ENCODE measurements at regions not wholly inside any gene's neighbourhood (a gene's known extent, or its start where the extent isn't known, plus 50 kb on each side); places are given as distances from the start of the nearest gene placed in this dataset.
A peak's percentile ranks its signal among the peaks of the same experiment; 100 is the strongest.

DNA sequence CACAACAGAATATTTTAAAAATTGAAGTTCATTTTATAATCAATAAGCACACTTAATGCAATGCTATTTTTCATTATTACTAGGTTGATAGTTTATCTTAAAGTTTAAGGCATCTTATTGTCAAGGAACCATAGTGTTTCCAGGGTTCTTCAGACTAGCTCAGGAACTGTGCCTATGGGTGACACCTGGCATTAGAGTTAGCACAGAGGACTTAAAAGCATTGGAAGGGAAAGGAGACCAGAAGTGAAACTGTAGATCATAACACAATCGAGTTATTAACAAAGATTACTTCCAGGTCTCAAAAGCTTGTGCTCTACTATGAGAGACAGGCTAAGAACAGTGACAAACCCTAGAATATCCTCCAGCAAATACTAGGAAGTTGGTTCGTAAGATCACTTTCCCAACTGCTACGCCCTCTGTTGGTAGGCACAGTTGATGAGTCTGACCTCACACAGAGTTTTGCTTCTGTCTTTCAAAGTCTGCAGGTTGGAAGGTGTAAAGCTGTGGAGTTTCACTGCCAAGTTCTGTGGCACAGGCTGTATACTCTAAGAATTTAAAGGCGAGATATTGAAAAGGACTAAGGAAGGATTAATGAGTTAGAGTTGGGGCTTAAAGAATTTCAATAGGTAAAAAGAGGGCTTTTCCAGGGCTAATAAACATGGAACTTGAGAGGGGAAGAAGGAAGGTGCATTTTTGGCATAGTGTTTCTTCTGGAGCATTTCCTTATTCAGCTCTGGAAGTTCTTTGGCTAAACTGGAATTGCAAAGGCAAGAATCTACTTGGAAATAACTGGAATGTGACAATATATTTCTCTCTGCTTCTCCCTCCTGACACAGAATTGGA lies 531.3 kb upstream of the JAG1 start (continued):
- TF ChIP-seq ZNF431 (CRISPR knock-in tag; IDR thresholded peaks at IDR 0.05; ENCODE audit: borderline replicate concordance, low read depth) (no peak), SOX13 (IDR thresholded peaks at IDR 0.05) (no peak), SOX13 (CRISPR knock-in tag; conservative IDR thresholded peaks at IDR 0.05 in 1 of 2, IDR thresholded peaks at IDR 0.05 in 1 of 2) (no peak; a peak in 1 of 4 replicates), RFX5 (IDR thresholded peaks at IDR 0.05; ENCODE audit: low read depth, low read length) (no peak), MXD4 (CRISPR knock-in tag; IDR thresholded peaks at IDR 0.05) (no peak), SP5 (CRISPR knock-in tag; IDR thresholded peaks at IDR 0.05; ENCODE audit: borderline replicate concordance, low read depth) (no peak), IRF2 (CRISPR knock-in tag; IDR thresholded peaks at IDR 0.05) (no peak; the same call in 1 of the 2 replicates), REL (CRISPR knock-in tag; conservative IDR thresholded peaks at IDR 0.05) (no peak), ZFP90 (CRISPR knock-in tag; IDR thresholded peaks at IDR 0.05; ENCODE audit: borderline replicate concordance) (no peak), SOX5 (CRISPR knock-in tag; IDR thresholded peaks at IDR 0.05; ENCODE audit: borderline replicate concordance) (no peak), ZNF18 (CRISPR knock-in tag; IDR thresholded peaks at IDR 0.05; ENCODE audit: insufficient replicate concordance) (no peak), GABPB1 (CRISPR knock-in tag; IDR thresholded peaks at IDR 0.05) (peak; percentile 36; the same call in 1 of the 2 replicates), DZIP1 (CRISPR knock-in tag; IDR thresholded peaks at IDR 0.05) (no peak), ZSCAN29 (CRISPR knock-in tag; conservative IDR thresholded peaks at IDR 0.05) (no peak), ZC3H13 (CRISPR knock-in tag; IDR thresholded peaks at IDR 0.05) (no peak), ZNF644 (CRISPR knock-in tag; IDR thresholded peaks at IDR 0.05; ENCODE audit: low read depth) (no peak), SP1 (IDR thresholded peaks at IDR 0.05) (no peak), SP1 (CRISPR knock-in tag; IDR thresholded peaks at IDR 0.05) (no peak), ZNF746 (CRISPR knock-in tag; IDR thresholded peaks at IDR 0.05) (no peak)
- TF ChIP-seq, protein P1, sequence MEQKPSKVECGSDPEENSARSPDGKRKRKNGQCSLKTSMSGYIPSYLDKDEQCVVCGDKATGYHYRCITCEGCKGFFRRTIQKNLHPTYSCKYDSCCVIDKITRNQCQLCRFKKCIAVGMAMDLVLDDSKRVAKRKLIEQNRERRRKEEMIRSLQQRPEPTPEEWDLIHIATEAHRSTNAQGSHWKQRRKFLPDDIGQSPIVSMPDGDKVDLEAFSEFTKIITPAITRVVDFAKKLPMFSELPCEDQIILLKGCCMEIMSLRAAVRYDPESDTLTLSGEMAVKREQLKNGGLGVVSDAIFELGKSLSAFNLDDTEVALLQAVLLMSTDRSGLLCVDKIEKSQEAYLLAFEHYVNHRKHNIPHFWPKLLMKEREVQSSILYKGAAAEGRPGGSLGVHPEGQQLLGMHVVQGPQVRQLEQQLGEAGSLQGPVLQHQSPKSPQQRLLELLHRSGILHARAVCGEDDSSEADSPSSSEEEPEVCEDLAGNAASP (CRISPR knock-in tag; IDR thresholded peaks at IDR 0.05; ENCODE audit: borderline replicate concordance), result peak; percentile 60; the same call in 1 of the 2 replicates
